ENCODE measurements at regions not wholly inside any gene's neighbourhood (a gene's known extent, or its start where the extent isn't known, plus 50 kb on each side); places are given as distances from the start of the nearest gene placed in this dataset.

DNA sequence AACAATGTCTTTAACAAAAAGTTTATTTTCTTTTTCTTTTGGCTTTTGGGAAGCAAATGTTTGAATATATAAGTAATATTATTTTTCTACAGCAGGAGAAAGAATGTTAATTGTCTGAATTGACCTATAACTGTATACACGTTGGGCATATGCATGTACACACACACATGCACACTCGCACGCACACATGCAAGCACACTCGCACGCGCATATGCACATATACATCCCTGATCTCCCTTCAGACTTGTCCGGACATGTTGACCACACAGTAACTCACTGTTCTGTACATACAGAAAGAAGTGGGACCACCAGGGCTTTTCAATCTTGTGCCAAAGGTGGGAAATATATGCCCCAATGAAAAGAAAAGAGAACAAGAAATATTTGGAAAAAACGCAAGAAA is 245.1 kb upstream of the APCDD1 start:
- no peak for TF ChIP-seq CTCF (IDR thresholded peaks at IDR 0.05)
- no peak for TF ChIP-seq POLR2A (IDR thresholded peaks at IDR 0.05)

Data from prostate gland (tissue), 2 donors.